Cerebellar cortex (tissue), 1 donor: ENCODE measurements at regions not wholly inside any gene's neighbourhood (a gene's known extent, or its start where the extent isn't known, plus 50 kb on each side); places are given as distances from the start of the nearest gene placed in this dataset.

ENCODE experiments used
- DNase-seq: peaks from one replicate; pipeline ENCODE4 v3.0.0-alpha.2; 2015; ENCODE audit warnings: low spot score

GRCh38 chr10:106520698-106521097 lies 643.8 kb downstream of the SORCS1 start:
- DNase-seq: no peak

GRCh38 chr10:106519376-106520030 lies 645.0 kb downstream of the SORCS1 start:
- DNase-seq: no peak

GRCh38 chr10:106515206-106515790 lies 649.2 kb downstream of the SORCS1 start:
- no peak for DNase-seq

GRCh38 chr10:106513352-106513771 lies 651.1 kb downstream of the SORCS1 start:
- no peak for DNase-seq

GRCh38 chr10:106511917-106512316 lies 652.6 kb downstream of the SORCS1 start:
- no peak for DNase-seq

GRCh38 chr10:106508950-106509349 lies 655.6 kb downstream of the SORCS1 start:
- no peak for DNase-seq

GRCh38 chr10:106506526-106507283 lies 657.8 kb downstream of the SORCS1 start:
- DNase-seq: no peak

- DNase-seq: no peak
Observed at GRCh38 chr10:106504536-106504935, 660.0 kb downstream of the SORCS1 start.

- no peak for DNase-seq
Observed at GRCh38 chr10:106502641-106503040, 661.9 kb downstream of the SORCS1 start.

GRCh38 chr10:106500925-106501525 lies 663.5 kb downstream of the SORCS1 start:
- DNase-seq: no peak

- no peak for DNase-seq
Observed at GRCh38 chr10:106500041-106500924, 664.2 kb downstream of the SORCS1 start.

- no peak for DNase-seq
Observed at GRCh38 chr10:106499448-106499847, 665.1 kb downstream of the SORCS1 start.

GRCh38 chr10:106498675-106499074 lies 665.8 kb downstream of the SORCS1 start:
- no peak for DNase-seq

- no peak for DNase-seq
Observed at GRCh38 chr10:106495931-106496330, 668.6 kb downstream of the SORCS1 start.

GRCh38 chr10:106493751-106494150 lies 670.8 kb downstream of the SORCS1 start:
- no peak for DNase-seq

GRCh38 chr10:106493226-106493625 lies 671.3 kb downstream of the SORCS1 start:
- no peak for DNase-seq

GRCh38 chr10:106487726-106488125 lies 676.8 kb downstream of the SORCS1 start:
- DNase-seq: no peak

GRCh38 chr10:106481598-106482275 lies 682.8 kb downstream of the SORCS1 start:
- DNase-seq: no peak

GRCh38 chr10:106479636-106480035 lies 684.9 kb downstream of the SORCS1 start:
- DNase-seq: no peak

- no peak for DNase-seq
Observed at GRCh38 chr10:106474876-106475275, 689.6 kb downstream of the SORCS1 start.

GRCh38 chr10:106473129-106473685 lies 691.3 kb downstream of the SORCS1 start:
- no peak for DNase-seq
